Retinal pigment epithelial cell (primary cell): ENCODE measurements at regions not wholly inside any gene's neighbourhood (a gene's known extent, or its start where the extent isn't known, plus 50 kb on each side); places are given as distances from the start of the nearest gene placed in this dataset.
A peak's percentile ranks its signal among the peaks of the same experiment; 100 is the strongest.

Experiments
- DNase-seq: peaks from one replicate; pipeline ENCODE4 v3.0.0-alpha.2; 2010; ENCODE audit warnings: low read depth
- H3K4me3 ChIP-seq: 2 replicates; pipeline ENCODE4 v1.5.1; 2011; ENCODE audit warnings: mild to moderate bottlenecking, low read length, control low read depth, moderate library complexity
- CTCF ChIP-seq: conservative IDR thresholded peaks from 2 replicates; pipeline ENCODE4 v1.5.1; 2011; ENCODE audit warnings: low read depth, low read length, control low read depth, inconsistent platforms

GRCh38 chr12:68495336-68496070, 115.2 kb upstream of the RAP1B start:
- no peak overlapping the region for H3K4me3 ChIP-seq
- peak; percentile 96 for DNase-seq
- TF ChIP-seq CTCF, result no peak

- no peak for DNase-seq
- H3K4me3 ChIP-seq, result no peak overlapping the region
- no peak for TF ChIP-seq CTCF
Measured at GRCh38 chr12:68497107-68497506, 113.6 kb upstream of the RAP1B start.

- DNase-seq, result peak; percentile 100
- TF ChIP-seq CTCF, result no peak
- no peak overlapping the region for H3K4me3 ChIP-seq
Measured at GRCh38 chr12:68497702-68498101, 113.0 kb upstream of the RAP1B start.

GRCh38 chr12:68498736-68499135, 112.0 kb upstream of the RAP1B start:
- H3K4me3 ChIP-seq, result no peak overlapping the region
- TF ChIP-seq CTCF, result no peak
- no peak for DNase-seq

GRCh38 chr12:68499616-68500015, 111.1 kb upstream of the RAP1B start:
- no peak overlapping the region for H3K4me3 ChIP-seq
- no peak for TF ChIP-seq CTCF
- DNase-seq, result peak; percentile 50

GRCh38 chr12:68501226-68501625, 109.5 kb upstream of the RAP1B start:
- no peak overlapping the region for H3K4me3 ChIP-seq

More at GRCh38 chr12:68501226-68501625, 109.5 kb upstream of the RAP1B start:
- no peak for TF ChIP-seq CTCF
- DNase-seq, result no peak
